Stimulated activated CD8-positive, alpha-beta memory T cell treated with anti-CD3 and anti-CD28 coated beads, Interleukin-4, amount 100 ng/mL, for 4 hours (primary cell): ENCODE measurements at regions not wholly inside any gene's neighbourhood (a gene's known extent, or its start where the extent isn't known, plus 50 kb on each side); places are given as distances from the start of the nearest gene placed in this dataset.
"Not testable (repeated sequence)": the region's sequence is repeated elsewhere in the genome, so short reads cannot be mapped to it uniquely, and the experiment has no call there.

ENCODE experiments used
- DNase-seq, 2 donors: peaks; one replicate each; pipeline ENCODE4 v3.0.0-alpha.2; 2020; ENCODE audit warnings: low read depth in 2 of 2, low spot score in 1 of 2

DNA sequence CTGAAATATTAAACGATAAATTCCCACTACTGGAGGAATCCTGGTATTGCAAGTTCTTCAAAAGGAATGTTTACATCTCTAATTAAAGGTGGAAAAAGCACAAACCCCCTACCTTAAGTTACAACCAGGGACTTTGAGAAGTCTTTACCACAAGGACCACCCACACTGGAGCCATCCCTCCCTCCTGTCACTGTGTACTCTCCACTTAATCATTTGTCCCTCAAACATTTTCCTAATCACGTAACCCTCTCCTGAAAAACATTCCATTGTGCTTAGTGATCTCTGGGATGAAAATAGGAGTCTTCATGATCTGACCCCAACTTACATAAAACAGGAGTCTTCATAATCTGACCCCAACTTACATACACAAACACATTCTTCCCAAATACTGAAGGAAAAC, 85.7 kb downstream of the SUCLG1 start:
- no peak for DNase-seq

DNA sequence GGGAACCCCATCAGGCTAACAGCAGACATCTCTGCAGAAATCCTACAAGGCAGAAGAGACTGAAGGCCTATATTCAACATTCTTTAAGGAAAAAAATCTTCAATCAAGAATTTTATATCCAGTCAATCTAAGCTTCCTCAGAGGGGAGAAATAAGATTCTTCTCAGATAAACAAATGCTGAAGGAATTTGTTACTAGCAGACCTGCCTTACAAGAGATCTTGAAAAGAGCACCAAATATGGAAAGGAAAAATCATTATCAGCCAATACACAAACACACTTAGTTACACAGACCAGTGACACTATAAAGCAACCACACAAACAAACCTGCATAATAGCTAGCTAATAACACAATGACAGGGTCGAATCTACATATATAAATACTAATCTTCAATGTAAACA, 96.5 kb downstream of the SUCLG1 start:
- no peak for DNase-seq

DNA sequence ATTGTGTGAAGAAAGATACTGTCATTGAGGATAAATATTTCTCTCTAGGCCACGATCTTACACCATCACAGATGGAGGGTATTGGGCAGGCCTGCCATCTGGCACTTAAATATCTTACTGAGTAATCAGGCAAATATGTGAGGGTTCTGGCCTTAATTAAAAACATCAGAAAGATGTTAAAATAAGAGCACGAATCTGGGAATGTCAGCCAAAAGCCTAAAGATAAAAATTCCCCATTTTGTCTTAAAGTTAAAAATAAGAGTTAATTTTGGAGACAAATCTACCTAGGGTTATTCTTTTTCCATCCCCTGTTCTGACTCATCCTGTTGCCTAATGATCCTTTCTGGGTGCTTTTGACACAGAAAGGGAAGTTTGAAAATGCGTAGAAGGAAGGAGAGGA, 121.0 kb downstream of the SUCLG1 start:
- no peak for DNase-seq

DNA sequence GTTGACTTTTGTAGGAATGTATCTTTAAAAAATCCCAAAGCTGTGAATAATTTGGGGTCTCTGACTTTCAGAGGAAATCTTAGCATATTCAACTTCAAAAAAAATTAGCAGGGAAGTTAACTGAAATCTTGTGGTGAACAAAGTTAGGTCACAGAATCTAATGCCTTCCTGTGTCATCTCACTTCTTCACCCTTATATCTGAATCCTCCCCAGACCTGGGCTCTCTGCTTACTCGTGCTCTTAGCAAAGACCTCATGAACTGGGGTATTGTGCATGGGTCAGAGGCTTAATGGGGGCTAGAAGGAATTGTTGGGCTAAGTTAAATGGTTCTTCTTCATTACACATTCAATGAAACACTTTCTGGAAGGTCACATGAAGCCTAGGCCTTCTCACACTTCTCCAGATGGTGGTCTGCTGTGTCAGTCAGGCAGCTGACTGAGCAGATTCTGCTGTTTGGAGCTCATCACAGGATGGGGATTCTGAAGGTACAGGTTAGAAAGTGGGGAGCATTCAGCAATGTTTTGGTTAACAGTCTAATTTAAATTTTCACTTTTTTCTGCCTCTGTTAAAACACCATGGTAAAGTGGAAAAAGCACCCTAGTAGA, 131.3 kb downstream of the SUCLG1 start:
- DNase-seq, result no peak

DNA sequence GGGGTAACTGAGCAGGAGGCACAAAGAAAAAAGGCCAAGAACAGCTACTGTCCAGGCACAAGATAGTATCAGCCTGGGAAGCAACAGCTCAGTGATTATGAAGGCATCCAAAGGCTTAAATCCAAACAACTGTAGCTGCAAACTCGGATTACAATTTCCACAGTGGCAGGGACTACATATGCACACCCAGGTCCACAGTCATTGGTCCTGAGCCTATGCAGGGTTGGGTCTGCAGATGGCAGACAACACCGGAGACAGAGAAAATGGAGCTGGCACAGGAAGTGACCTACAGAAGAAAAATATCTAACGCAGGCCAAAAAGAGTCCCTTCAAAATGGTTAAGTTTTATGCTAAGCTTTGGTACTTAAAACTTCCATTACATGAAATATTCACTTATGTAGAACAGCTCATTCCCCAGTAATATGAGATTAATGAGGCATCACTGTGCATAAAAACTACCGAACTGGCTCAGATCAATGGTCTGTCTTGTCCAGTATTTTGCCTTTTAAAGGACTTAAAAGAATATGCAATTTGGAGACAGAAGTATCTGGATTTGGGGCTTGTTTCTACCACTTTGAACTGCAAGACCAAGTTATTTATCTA, 132.1 kb downstream of the SUCLG1 start:
- no peak for DNase-seq

DNA sequence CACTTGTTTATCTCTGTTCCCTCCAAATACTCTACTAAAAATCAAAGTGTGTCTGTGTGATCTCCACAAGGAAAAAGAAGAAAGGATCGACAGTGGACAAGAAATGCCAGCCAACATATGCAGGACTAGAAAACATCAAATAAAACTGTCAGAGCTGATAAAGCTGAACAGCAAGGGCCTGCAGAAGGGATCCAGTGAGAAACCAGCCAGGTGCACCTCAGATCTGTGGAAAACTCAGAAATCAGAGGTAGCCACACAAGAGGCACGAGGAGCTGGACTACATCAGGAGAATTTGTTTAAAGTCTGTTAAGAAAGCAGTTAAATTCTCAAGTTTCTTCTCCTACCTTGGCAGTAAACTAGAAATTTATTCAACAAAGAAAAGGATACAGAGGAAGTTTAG, 135.2 kb downstream of the SUCLG1 start:
- no peak for DNase-seq

DNA sequence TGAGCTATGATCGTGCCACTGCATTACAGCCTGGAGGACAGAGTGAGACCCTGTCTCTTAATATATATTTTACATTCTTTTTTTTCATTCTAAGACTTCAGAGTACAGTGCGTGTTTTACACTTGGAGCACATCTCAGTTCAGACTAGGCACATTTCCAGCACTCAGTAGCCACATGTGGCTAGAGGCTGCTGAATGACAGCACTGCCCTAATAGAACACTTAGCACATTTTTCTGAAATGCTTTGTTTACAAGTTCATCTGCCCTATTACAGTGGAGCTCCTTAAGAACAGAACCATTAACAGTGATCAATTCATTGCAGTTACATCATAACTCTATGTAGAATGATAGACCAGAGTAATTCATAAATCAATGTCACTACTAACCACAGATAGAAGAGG, 138.1 kb downstream of the SUCLG1 start:
- no peak for DNase-seq

DNA sequence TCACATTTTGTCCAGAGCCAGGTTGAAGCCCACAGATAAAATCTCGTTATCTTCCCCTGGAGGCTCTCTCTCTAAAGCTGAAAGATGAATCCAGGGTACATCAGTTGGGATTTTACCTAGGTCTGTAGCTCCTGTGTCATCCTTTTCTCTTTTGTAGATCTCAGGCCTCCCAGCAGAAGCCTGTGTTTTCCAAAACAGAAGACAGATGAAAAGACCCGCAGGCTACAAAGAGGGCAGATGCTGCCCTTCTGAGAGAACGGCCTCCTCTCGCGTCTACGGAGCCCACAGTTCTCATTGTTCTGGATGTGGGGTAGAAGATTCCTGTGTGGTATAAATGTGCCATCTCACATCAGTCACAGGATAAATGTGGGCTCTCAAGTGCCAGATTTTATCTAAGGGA, 139.5 kb downstream of the SUCLG1 start:
- no peak for DNase-seq

DNA sequence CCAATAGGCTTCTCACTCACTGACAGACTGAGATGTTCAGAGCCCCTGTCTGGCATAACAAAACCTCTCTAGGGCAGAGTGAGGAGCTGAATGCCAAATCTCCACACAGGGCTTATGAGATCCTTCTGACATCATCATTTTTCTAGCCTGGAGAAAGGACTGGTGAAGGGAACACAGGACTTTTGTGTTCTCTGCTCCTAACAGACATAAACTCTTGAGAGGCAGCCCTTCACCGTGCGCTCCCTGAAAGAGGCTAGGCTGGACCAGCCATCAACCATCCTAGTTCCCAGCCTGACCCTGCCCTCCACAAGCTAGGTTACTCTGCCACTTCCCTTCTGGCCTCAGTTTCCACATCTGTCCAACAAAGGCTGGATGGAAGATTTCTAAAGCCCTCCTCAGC, 141.9 kb downstream of the SUCLG1 start:
- no peak for DNase-seq

DNA sequence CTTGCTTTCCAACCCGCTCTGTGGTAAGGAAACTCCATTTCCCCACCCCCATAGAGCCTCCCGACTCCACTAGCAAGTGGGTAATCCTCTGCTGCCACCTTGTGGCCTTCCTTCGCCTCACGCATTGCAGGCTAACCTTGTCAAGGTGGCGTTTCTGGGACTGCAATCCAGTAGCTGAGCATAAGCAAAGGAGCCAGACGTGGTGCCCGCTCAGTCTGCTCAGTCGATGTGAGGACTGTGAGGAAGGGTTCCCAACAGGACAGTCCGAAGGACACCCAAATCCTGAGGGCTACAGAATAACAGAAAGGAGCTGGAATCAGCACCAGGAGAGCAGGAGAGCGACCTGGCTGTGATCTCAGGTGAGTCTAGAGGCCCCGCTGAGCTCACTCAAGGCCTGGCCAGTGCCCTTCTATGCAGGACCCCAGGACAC, 144.2 kb downstream of the SUCLG1 start:
- DNase-seq, result peak; percentile 38 to 62

DNA sequence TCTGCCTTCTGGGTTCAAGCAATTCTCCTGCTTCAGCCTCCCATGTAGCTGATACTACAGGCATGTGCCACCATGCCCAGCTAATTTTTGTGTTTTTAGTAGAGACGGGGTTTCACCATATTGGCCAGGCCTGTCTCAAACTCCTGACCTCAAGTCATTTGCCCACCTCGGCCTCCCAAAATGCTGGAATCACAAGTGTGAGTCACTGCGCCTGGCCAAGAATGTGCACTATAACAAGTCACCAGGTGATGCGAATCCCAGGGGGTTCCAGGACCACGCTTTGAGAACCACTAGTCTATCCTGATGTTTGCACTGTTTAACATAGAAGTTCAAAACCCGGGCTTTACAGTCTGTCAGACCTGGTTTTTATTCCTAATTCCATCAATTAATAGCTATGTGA, 144.8 kb downstream of the SUCLG1 start:
- no peak for DNase-seq

DNA sequence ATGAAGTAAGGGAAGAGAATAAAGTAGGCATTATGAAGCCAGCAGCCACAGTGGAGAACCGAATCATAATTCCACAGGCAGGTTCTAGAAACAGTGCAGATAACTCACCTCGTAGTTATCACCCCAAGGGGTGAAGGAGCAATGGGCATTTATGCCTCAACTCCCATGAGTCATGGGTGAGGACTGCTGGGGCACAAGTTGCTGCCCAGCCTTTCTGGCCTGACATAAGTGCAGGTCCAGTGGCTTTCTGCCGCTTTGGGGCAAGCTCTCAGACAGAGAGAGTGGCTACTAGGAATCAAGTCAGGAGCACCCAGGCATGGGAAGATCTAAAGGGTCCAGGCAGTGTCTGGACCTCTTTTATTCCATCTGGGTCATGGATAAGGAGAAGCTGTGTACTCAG, 149.8 kb downstream of the SUCLG1 start:
- no peak for DNase-seq

DNA sequence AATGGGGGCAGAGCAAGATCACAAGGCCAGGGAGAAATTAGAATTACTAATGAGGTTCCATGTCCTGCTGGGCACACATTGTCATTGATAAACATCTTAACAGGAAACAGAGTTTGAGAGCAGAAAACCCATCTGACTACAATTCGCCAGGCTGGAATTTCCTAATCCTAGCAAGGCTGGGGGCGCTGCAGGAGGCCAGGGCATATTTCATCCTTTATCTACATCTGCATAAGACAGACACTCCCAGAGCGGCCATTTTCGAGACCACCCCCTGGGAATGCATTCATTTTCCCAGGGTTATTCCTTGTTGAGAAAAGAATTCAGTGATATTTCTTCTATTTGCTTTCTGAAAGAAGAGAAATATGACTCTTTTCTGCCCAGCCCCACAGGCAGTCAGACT, 152.7 kb downstream of the SUCLG1 start:
- no peak for DNase-seq

DNA sequence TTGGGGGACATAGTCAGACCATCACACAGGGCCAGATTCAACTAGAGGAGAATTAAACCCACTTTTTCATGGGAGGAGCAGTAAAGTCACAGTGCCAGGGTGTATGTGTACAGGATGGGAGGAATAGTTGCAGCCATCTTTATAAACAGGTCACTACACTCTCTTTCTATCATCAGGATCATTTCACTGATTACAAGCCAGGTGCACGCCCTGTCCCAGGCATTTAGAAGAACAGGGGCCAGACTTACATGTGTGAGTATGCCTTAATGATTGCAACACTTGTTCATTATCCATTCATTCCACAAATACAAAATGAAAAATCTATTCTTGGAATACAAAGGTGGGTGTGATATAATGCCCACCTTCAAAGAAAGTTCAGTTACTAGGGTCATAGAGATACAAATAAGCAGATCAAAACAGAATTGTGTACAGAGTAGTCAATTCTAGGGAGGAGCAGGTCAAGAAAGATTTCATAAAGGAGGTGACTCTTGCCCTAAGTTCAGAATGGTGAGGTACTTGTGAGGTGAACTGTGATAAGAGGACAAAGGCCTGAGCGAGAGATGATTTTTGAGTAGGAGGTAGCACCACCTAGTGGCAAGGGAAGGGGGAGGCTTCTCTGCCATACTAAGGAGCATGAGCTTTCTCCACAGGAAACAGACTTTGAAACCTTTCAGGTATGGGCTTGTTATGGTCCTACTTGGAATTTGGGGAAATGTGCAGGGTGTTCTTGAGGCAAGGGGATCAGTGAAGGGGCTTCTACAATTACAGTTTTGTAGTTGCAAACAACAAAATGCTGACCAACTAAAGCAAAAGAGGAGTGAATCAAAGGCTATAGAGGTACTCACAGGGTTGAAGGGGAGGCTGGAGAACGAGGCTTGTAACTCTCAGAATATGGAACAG, 156.3 kb downstream of the SUCLG1 start:
- no peak for DNase-seq

DNA sequence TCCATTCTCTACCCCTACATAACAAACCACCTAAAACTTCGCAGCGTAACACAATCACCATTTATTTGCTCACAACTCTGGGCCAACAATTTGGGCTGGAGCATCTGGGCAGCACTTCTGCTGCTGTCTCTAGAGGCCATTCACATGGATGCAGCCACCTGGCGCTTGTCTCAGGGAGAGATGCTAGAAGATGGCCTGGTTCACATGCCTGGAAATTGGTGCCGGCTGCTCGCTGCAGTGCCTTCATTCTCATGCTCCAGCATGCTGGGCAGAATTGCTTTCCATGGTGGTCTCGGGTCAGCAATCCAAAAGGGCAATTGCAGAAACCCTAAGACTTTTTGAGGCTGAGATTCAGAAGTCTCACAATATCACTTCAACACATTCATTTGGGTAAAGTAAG, 157.4 kb downstream of the SUCLG1 start:
- DNase-seq, result no peak

DNA sequence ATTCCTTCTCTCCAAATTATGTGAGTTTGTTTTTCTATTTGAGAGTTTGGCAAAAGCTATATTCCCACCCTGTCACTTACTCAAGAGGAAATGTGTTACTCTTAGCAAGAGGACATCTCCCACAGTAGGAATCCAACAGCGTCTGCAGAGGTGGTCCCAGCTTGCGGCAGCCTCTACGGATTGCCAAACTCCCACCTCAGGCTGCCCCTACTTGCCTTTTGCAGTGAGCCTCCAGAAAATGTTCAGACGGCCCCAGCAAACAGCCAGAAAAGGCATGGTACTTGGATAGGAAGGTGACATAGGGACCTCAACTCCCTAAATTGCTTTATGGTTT, 158.4 kb downstream of the SUCLG1 start:
- DNase-seq, result no peak

DNA sequence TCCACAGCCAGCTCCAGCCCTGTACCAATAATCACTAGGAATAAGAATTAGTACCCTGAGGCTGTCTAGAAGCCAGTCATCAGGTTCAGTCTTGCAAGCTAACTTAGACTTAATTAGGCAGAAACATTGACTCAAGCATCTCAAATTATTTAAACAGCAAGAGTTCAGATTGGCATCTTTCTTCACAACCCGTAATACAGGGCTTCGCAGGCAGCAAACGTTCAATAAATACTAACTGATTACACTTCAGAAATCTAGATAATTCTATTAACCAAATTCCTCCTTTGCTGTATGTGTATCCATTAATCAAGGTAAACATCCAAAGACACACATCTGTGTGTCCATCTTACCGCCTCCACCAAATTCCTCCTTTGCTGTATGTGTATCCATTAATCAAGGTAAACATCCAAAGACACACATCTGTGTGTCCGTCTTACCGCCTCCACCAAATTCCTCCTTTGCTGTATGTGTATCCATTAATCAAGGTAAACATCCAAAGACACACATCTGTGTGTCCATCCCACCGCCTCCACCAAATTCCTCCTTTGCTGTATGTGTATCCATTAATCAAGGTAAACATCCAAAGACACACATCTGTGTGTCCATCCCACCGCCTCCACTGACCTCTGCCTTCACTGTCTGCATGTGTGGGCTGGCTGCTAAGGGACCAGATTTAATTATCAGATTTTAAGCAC, 158.9 kb downstream of the SUCLG1 start:
- DNase-seq, result not testable (repeated sequence)

DNA sequence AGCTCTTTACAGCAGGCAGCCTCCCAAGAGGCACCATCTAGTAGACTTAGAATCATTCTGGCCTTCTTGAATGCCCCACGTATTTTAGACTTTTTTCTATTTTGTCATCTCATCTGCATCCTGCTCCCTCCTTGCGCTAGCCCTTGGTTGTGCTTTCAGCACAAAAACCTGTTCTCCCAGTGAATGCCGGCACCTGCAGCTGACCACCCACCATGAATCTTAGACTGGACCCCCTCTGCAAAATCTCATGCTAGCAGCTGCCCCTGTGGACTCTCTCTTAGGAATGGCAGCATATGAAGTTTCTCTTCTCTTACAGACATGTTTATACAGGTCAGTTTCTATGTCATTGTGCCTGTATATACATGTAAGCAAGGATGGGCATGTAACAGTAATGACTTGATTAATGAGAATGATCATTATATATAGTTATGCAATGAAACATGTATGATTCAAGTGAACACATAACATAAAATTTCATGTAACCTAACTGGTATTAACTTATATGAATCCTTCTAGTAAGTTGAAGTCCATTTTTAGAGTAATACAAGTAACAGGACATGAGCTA, 159.8 kb downstream of the SUCLG1 start:
- DNase-seq, result no peak

DNA sequence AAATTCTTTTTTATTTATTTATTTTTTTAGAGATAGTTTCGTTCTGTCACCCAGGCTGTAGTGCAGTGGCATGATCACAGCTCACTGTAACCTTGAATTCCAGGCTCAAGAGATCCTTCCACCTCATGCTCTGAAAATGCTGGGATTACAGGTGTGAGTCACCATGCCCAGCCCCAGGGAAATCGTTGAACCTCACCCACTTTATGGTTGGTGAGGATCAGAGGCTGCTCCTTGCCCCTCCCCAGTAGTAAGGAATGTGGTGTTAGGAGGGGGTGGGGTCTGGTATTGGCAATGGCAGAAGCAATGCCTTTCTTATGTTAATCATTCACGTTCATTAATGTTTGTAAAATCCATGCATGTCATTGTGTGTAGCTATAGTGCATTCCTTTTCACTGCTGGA, 161.9 kb downstream of the SUCLG1 start:
- no peak for DNase-seq

DNA sequence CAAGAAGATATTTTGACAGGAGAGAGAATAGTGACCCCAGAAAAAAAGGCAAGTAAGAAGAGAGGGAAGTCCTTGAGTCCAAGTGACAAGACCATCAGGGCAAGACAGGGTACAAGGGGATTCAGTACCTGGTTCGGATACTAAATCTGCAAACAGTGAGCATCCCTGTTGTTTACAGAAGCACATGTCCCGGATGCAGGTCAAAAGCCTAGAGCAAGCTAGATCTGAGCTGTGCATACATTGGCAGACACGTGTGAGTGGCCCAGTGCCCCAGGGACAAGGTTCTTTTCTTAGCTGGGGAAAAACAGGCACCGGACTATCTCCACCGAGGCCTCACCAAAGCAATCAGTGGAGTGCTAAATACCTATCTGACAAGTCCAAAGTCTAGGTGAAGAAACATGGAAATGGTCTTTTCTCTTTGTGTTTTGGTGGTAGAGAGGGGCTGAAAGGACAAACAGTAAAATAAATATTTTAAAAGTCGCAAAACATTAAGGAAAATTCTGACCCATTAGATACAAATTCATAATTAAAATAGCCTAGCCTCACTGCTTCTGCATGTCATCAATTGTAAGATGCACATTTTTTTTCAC, 165.2 kb downstream of the SUCLG1 start:
- DNase-seq, result no peak

DNA sequence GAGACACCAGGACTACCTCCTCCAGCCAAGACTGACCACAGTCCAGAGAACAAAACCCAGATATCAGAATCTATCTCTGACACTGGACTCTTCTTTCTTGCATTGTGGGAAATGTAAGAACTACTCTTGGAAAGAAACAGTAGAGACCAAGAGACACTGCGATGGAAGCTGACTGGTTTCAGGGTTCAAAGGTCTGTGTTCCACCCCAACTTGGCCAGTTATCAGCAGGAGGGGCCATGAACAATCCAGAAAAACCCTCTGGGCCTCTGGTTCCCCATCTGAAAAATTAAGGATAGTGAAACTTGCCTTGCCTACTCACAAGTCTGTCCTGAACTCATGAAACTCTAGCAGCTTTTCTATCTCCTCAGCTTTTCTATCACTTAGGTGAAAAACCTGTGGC, 166.5 kb downstream of the SUCLG1 start:
- no peak for DNase-seq
